Esophagus mucosa (tissue), 1 donor: ENCODE measurements at regions not wholly inside any gene's neighbourhood (a gene's known extent, or its start where the extent isn't known, plus 50 kb on each side); places are given as distances from the start of the nearest gene placed in this dataset.

Source experiments
- ATAC-seq: fragments of 200-7000 bp; cut with Tn5 transposase; one replicate; pipeline ENCODE4 v1.9.1; 2020
- donor health status: DM: yes; HTN: yes; CAD: no.

DNA sequence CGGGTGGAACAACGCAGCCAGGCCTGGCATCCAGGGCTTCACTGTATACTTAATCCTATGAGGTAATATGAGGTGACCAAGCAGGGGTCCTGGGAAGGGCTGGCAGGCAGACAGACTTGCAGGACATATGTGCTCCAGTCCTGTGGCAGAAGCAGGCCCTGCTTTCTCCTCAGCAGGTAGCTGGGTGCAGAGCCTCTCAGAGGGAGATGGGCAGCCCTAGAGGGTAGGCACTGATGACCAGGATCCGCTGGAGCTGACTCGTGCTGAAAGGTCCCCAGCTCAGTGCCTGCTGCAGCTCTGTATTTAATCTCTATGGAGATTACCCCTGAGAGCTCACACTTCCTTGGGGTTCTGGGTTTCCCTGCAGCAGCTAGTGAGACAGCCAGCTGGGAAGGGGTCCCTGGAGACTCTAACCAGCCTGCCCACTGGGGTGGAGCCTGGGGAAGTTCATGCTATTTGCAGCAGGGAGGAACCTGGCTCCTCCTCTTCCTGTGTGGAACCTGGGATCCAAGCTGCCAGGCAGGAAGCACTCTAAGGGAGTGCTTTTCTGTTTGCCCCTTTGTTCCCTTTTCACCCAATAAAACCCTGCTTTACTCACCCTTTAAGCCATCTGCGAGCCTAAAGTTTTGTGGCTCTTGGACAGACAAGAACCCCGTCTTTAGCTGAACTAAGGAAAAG is 339.2 kb downstream of the DCAF12L2 start:
- ATAC-seq: no peak

DNA sequence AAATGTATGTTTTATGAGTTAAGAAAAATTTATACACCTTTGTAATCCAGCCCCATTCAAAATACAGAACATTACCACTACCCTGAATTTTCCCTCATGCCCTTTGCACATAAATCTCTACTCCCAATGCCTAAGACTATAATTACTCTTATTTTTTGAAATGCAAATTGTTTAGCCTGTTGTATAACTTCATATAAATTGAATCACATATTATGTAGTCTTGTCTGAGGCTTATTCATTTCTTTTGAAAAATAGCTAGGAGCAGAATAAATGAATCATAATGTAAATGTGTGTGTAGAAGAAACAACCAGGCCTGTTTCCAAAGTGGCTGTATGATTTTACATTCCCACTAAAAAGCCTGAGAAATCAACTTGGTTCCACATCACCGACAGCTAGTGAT is 319.8 kb downstream of the DCAF12L2 start:
- no peak for ATAC-seq

DNA sequence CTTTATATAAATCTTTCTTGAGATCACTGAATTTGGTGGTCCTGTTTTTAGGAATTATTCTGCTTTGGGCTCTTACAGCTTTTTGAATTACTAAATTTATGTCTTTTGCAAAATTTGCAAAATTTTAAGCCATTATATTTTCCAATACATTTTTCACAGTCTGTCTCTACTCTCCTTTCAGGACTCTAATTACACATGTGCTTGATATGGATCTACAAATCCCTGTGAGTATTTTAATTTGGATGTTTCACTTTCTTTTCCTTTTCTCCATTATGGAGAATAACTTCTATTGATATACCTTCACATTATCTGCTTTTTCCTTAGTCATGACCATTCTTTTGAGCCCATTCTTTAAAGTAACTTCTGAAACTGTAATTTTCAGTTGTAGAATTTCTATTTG is 315.4 kb downstream of the DCAF12L2 start:
- ATAC-seq: no peak

DNA sequence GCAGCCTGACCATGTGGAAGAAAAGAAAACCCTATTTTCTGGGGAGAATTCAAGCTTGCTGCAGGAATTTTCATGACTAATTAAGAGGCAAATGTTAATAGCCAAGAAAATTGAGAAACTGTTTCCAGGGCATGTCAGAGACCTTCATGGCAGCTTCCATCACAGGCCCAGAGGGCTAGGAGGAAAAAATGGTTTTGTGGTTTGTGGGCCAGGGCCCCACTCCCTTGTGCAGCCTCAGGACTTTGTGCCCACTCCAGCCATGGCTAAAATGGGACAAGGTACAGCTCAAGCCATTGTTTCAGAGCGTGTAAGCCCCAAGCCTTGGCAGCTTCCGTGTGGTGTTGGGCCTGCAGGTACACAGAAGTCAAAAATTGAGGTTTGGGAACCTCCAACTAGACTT is 282.9 kb downstream of the DCAF12L2 start:
- ATAC-seq: no peak

DNA sequence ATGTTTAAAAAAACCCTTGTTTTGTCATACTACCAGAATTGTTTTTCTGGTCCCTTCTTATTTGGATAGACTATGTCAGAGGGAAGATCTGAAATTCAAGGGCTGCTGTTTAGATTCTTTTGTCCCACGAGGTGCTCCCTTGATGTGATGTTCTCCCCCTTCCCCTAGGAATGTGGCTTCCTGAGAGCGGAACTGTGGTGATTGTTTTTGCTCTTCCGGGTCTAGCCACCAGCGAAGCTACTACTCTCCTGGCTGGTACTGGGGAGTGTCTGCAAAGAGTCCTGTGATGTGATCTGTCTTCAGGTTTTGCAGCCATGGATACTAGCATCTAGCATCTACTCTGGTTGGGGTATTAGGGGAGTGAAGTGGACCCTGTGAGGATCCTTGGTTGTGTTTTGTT is 271.1 kb downstream of the DCAF12L2 start:
- ATAC-seq: no peak

DNA sequence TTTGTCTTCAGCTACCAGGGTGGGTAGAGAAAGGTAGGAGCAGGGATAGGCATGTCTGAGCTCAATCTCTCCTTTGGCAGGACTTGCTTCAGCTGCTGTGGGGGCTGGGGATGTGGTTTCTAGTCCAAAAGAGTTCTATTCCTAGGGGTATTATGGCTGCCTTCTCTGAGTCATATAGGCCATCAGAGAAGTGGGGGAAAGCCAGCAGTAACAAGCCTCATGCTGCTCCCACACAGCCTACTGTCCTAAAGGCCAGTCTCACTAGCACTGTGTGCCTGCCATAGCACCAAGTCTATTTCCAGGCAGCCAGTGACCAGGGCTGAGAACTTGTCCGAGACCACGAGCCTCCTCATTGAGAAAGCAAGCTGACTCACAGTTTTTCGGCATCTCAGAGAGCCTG is 270.6 kb downstream of the DCAF12L2 start:
- no peak for ATAC-seq

DNA sequence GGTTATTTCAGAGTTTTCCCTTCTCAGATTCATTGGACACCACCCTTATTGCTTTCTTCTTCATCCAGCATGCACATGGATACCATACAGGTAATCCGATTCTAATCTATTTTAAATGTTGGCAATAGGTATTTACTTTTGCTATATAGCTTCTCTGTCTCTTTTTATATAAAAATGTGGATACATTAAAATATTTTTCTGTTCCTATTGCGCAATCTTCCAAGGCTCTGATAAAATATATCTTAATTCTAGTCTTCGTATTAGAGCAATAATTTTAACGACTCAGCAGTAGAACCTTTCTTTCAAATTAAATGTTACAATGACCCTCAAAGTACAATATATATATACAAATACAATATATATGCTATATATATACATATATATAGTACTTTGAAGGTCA is 239.8 kb downstream of the DCAF12L2 start:
- no peak for ATAC-seq

DNA sequence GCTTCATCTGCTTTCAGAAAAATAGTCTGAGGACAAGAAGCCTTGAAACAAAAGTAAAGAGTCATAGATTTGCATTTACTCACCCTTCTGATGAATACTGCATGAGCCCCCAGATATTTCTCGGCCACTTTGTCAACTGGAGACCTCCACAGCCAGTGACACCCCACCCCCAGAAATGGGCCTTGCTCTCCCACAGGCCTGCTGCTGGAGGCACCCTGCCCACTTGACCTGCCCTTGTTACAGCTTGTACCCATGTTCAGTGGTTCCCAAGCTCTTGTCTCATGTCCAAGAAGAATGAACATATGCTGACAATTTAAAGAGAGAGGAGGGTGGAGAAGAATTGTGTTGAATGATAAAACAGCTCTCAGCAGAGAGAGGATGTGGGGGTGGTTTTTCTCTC is 225.1 kb downstream of the DCAF12L2 start:
- ATAC-seq: no peak

DNA sequence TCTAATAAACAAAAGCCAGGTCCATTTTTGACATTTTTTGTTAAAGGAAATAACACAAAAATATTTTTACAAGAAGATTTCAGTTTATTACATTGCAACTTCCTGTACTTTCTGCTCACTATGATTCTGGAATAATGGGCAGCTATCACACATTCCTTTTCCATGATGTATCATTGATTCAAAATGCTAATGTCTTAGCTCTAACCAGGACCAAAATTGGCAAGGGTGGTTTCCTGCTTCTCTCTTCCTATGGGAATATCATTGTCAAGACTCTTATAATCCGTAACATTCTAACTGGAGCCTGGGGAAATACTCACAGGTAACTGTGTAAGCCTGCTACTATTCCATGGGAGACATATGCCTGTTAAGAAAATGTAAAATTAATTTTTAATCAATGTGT is 218.6 kb downstream of the DCAF12L2 start:
- no peak for ATAC-seq

DNA sequence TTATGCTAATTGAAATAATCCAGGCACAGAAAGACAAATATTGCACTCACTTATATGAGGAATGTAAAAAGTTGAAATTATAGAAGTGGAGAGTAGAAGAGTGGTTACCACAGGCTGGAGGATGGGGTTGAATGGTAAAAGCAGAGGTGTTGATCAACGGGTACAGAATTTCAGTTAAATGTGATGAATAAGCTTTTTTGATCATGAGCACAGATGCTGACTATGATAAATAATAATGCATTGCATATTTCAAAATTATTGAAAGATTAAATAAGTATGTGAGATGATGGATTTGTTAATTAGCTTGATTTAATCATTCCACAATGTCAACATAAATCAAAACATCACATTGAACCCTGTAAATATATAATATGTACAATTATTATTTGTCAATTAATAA is 213.1 kb downstream of the DCAF12L2 start:
- ATAC-seq: no peak

DNA sequence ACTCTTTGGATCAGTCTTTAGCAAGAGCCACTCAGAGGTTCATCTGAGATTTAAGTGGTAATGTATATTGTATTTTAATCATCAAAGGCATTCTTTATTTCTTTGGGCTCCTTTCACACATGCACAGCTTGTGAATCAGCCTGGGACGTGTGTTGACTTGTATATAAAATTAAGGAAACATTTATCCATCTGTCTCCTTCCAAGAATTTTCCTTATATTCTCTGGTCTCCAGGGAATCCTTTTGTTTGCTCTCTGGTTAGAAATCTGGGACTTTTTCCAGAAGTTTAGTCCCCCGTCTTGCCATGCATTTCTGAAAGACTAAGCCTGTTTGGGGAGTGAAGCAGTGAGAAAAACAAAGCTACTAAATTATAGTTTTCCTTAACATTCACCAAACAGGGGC is 212.3 kb downstream of the DCAF12L2 start:
- ATAC-seq: no peak

DNA sequence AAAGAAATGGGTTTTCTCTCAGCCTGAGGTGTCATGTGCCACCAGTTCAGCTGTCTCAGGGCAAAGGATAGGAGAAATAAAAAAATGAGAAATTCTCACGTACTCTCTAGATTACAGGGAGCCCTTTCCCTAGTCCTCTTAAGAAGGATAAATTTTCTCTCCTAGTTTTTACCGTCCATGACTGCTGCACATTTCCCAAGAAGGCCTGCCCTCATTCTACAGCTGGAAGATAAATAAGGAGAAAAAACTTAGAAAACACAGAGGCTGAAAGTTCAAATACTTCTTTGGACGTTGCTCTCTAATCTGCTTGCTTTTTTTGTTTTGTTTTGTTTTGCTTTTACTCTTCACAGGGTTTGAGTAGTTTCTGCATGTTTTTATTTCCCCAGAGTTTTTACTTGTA is 211.9 kb downstream of the DCAF12L2 start:
- ATAC-seq: no peak

DNA sequence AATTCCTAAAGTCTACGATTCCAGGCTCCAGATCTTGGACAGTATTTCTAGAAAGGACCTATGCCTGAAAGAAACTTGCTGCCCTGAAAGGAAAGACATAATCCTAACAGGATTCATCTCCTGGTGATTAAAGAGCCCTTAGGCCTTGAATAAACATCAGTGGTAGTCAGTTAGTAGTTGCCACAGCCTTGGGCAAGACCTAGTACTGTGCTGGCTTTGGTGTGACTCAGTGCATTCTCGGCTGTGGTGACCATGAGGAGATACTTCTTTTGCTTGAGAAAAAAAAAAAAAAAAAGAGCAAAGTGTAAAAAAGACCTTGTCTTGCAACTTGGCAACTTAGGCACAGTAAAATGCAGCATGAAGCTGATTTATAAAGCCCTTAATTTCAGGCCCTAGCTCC is 188.2 kb downstream of the DCAF12L2 start:
- ATAC-seq: no peak

DNA sequence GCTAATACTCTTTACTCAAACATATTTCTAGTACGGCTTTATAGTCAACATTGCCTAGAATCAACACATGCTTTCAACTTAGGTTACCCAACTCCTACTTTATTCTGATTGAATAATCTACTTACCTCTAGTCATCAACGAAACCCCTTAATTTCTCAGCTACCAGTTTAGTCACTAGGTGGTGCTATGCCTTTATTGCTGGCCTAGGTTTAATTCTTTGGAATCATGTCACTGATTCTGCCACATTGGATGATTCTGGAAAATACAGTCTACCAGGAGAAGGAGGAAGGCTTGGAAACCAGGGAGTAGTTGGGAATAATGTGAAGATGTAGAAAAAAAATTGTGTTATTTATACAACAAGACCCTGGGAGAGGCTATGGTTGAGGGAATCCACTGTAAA is 167.7 kb downstream of the DCAF12L2 start:
- no peak for ATAC-seq

DNA sequence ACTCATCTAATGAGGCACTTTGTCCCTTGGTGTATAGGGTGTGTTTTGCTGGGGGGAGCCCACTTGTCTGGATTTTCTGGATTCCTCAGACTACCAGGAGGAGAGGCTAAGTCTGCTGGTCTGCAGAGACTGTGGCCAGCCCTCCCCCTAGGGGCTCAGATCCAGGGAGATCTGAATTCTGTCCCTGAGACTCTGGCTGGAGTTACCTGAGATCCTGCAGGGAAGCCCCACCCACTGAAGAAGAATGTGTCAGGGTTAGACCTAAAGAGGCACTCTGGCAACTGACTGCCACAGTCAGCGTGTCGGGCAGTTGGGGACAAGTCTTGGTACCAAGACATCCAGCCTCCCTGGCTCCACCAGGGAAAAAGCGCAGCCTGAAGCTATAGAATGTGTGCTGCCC is 138.9 kb downstream of the DCAF12L2 start:
- ATAC-seq: no peak

DNA sequence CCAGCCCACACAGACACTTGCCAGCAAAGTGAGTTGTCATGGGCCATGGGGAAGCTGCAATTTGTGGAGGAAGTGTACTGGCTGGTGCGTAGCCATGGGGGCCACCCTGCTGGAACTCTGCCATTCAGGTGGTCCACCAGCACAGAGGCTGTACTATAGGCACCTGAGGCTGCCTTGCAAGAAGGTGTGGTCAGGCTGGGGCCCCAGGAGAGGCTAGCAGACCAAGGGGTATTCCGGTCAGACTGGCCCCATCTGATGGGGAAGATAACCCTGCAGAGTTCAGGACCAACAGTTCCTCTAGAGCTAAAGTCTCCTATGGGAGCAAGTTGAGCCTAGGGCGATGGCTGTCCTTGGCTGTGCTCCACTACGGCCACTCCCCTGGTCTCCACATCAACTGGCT is 136.1 kb downstream of the DCAF12L2 start:
- ATAC-seq: no peak

DNA sequence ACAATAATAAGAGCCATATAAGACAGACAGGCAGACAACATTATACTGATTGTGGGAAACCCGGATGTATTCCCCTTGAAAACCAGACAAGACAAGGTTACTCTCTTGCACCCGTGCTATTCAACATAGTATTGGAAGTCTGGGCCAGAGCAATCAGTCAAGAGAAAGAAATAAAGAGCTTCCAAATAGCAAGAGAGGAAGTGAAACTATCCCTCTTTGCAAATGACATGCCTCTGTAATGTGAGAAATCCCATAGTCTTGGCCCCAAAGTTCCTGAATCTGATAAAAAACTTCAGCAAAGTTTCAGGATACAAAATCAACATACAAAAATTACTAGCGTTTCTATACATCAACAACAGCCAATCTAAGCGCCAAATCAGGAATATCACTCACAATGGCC is 102.1 kb downstream of the DCAF12L2 start:
- no peak for ATAC-seq

DNA sequence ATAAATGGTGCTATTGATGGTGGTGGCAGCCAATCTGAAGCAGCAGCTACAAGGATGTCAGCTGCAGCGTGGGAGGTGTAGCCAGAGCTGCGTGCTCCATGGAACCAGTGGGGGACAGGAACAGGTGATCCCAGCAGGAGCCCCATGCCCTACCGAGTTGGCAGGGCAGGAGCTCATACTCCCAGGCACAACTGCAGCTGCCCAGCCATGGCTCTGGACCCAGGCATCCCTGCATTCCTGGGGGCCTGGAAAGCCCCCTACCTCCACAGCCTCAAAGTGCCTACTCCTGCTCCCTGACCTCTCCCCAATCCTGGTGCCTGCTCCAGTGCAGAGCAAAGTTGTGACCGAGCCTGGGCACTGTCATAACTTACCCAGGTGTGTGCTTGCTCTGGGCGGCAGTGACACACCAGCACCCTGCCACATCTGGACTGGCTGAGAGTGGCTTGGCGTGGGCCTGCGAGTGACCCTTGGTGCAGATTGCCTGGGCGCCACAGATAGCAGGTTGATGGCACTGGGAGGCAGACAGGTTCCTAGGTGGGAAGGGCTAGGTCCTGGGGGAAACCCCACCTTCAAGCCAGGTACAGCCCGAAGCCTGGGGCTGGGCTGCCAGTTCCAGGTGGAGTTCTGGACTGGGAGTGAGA is 101.1 kb downstream of the DCAF12L2 start:
- no peak for ATAC-seq

DNA sequence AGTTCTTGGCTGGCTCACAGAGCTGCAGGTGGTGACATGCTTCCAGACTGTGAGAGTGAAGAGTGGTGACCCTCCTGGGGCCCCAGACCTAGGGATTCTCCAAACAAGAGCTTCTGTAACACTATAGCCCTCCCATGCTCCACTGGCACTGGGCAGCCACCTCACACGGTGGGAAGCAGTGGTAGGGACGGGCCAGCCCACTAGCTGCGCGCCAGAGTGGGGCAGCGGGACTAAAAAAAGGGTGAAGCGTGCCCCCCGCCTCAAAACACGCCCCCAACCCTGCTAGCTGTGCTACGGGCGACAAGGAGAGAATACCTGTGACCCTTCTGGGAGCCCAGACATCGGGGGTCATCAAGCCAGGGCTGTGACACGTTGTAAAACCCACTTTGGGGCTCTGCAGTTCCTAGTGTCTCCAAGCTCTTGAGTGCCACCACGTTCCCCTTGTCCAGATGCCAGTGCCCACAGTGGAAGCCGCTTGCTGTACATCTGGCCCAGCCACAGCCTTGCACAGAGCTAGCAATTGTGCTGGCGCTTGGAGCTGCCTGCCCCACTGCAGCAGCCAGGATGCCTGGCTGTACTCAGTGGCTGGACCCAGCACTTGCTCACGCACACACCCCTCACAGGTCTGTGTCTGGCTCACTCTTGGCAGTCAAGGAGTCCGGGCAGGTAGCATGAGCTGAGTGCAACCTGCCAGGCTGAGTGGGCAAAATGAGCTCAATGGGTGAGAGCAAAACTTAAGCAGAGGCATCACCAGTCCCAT is 100.0 kb downstream of the DCAF12L2 start:
- ATAC-seq: no peak
